Caco-2 (cell line): ENCODE measurements at regions not wholly inside any gene's neighbourhood (a gene's known extent, or its start where the extent isn't known, plus 50 kb on each side); places are given as distances from the start of the nearest gene placed in this dataset.

ENCODE experiments used
- BruUV-seq: library from RNA; stranded (reverse); fragments of 400-500 nt; replicated peaks from 2 replicates; lab custom pipeline; 2021; lab: Mats Ljungman, UMichigan
- CTCF ChIA-PET: fragments of 300-600 bp; sonication (Branson Sonifier 250); formaldehyde crosslinking; loops from one replicate; lab custom pipeline; 2022; ENCODE audit warnings: antibody characterized with exemption; lab: Charles Lee
- POLR2A ChIA-PET: fragments of 300-600 bp; sonication (Branson Sonifier 250); formaldehyde crosslinking; loops from one replicate; lab custom pipeline; 2022; ENCODE audit warnings: antibody characterized with exemption; lab: Charles Lee
- DNase-seq, 2 experiments: peaks; one replicate each; pipeline versions ENCODE4 v3.0.0 to v3.0.0-alpha.2; 2020 to 2022
- H3K27me3 ChIP-seq: replicated peaks from 2 replicates; pipeline ENCODE4 v1.6.0; 2011; ENCODE audit warnings: low read length; ENCODE audit not compliant: control insufficient read depth, insufficient read depth
- H3K36me3 ChIP-seq: 2 replicates; pipeline ENCODE4 v1.5.1; 2011; ENCODE audit warnings: low read length; ENCODE audit not compliant: control insufficient read depth, insufficient read depth
- H3K4me1 ChIP-seq: fragments of 250-450 bp; sonication (Bioruptor Pico); 2 replicates; pipeline ENCODE4 v1.5.1; 2020; ENCODE audit warnings: mild to moderate bottlenecking
- H3K4me3 ChIP-seq: 2 replicates; pipeline ENCODE4 v1.5.1; 2011; ENCODE audit warnings: low read depth, mild to moderate bottlenecking, control low read depth, low read length
- H3K9me3 ChIP-seq: fragments of 250-450 bp; sonication (Bioruptor Pico); 2 replicates; pipeline ENCODE4 v1.5.1; 2020; ENCODE audit warnings: mild to moderate bottlenecking, moderate library complexity
- H3K27ac Mint-ChIP-seq: one replicate; pipeline ENCODE4 v1.8.0; 2022; ENCODE audit warnings: mixed read lengths; ENCODE audit not compliant: unreplicated experiment
- H3K27me3 Mint-ChIP-seq: one replicate; pipeline ENCODE4 v1.8.0; 2022; ENCODE audit warnings: mixed read lengths; ENCODE audit not compliant: insufficient read depth, unreplicated experiment
- H3K36me3 Mint-ChIP-seq: one replicate; pipeline ENCODE4 v1.8.0; 2022; ENCODE audit warnings: mild to moderate bottlenecking, mixed read lengths; ENCODE audit not compliant: insufficient read depth, unreplicated experiment
- H3K4me1 Mint-ChIP-seq: one replicate; pipeline ENCODE4 v1.8.0; 2022; ENCODE audit warnings: low read depth, mixed read lengths; ENCODE audit not compliant: unreplicated experiment
- H3K4me3 Mint-ChIP-seq: one replicate; pipeline ENCODE4 v1.8.0; 2022; ENCODE audit warnings: mild to moderate bottlenecking, moderate library complexity, mixed read lengths; ENCODE audit not compliant: unreplicated experiment
- H3K9me3 Mint-ChIP-seq: one replicate; pipeline ENCODE4 v1.8.0; 2022; ENCODE audit warnings: mixed read lengths; ENCODE audit not compliant: unreplicated experiment
- intact Hi-C: fragments of 100-400 bp; cut with micrococcal nuclease; formaldehyde crosslinking; loops from one replicate; pipeline ENCODE4 v1.10.0; 2022; ENCODE audit not compliant: unreplicated experiment
- TF ChIP-seq, protein P1 (sequence below), 2 experiments: fragments of 200-600 bp in 1 of 2; IDR thresholded peaks; 1 replicate in 1 of 2; 2 replicates in 1 of 2; pipeline versions ENCODE4 v1.5.1 to v1.8.0; 2011 to 2022; ENCODE audit warnings: antibody characterized with exemption in 1 of 2, control low read depth in 1 of 2, inconsistent platforms in 1 of 2, low read depth in 1 of 2, low read length in 1 of 2, mild to moderate bottlenecking in 1 of 2, moderate library complexity in 1 of 2; ENCODE audit not compliant: insufficient read depth in 1 of 2, severe bottlenecking in 1 of 2, unreplicated experiment in 1 of 2

DNA sequence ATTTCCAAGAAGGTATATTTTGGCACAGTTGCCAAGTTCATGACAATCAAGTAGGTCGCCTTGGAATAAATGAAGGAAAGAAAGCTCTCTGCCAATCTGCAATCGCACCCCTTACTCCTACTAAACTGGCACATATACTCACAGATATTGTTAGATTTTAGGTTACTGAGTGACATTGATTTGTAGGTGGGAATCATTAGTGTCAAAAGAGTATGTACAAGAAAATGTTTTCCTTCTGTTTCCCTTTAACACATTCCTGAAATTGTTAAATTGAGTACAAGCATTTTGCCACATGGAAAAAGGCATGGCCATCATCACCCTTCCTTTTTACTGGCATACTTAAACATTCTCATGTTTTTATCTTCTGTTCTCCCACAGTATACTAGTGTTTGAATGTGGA, 2868.3 kb upstream of the PCDH20 start:
- peaks cover 3% of the 10 kb centered on the region for H3K4me1 Mint-ChIP-seq
- DNase-seq: no peak
- H3K9me3 ChIP-seq: no peaks in the 10 kb centered on the region
- no peaks in the 10 kb centered on the region for H3K36me3 ChIP-seq
- no peaks in the 10 kb centered on the region for H3K4me1 ChIP-seq
- TF ChIP-seq, protein P1, sequence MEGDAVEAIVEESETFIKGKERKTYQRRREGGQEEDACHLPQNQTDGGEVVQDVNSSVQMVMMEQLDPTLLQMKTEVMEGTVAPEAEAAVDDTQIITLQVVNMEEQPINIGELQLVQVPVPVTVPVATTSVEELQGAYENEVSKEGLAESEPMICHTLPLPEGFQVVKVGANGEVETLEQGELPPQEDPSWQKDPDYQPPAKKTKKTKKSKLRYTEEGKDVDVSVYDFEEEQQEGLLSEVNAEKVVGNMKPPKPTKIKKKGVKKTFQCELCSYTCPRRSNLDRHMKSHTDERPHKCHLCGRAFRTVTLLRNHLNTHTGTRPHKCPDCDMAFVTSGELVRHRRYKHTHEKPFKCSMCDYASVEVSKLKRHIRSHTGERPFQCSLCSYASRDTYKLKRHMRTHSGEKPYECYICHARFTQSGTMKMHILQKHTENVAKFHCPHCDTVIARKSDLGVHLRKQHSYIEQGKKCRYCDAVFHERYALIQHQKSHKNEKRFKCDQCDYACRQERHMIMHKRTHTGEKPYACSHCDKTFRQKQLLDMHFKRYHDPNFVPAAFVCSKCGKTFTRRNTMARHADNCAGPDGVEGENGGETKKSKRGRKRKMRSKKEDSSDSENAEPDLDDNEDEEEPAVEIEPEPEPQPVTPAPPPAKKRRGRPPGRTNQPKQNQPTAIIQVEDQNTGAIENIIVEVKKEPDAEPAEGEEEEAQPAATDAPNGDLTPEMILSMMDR (IDR thresholded peaks at IDR 0.05; ENCODE audit: insufficient read depth in 1 of 2, low read depth in 1 of 2, low read length in 1 of 2, severe bottlenecking in 1 of 2, unreplicated experiment in 1 of 2): no peak
- no peak overlapping the region for H3K27ac Mint-ChIP-seq
- POLR2A ChIA-PET: no interaction called here
- intact Hi-C loops: no loop called here
- H3K27me3 ChIP-seq: no peaks in the 10 kb centered on the region
- no peak overlapping the region for H3K4me3 Mint-ChIP-seq
- no peaks in the 10 kb centered on the region for H3K27me3 Mint-ChIP-seq
- H3K4me3 ChIP-seq: no peak overlapping the region
- peaks cover 45% of the 10 kb centered on the region for H3K9me3 Mint-ChIP-seq
- BruUV-seq: no TSS peak
- H3K36me3 Mint-ChIP-seq: no peaks in the 10 kb centered on the region
- CTCF ChIA-PET: no interaction called here

DNA sequence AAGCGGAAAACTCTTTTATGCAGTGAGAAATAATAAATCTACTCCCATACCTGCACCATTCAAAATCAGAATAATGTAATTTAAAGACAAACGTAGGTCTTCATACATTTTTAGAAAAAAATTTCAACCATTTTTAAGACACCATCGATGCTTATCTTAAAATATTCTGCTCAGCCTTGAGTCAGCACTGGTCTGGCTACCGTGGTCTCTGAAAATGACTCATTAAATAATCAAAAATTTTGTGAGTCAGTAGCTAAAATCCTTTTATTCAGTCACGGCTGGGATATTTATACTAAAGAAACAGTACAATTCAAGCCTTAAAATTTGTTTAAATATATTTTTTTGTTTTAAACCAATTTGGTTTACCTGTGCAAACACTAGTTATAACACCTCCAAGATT, 2862.8 kb upstream of the PCDH20 start:
- peaks cover 36% of the 10 kb centered on the region for H3K9me3 Mint-ChIP-seq
- Histone ChIP-seq H3K4me3 (no peak overlapping the region), H3K36me3 (no peaks in the 10 kb centered on the region), H3K27me3 (no peaks in the 10 kb centered on the region), H3K9me3 (peaks cover 15% of the 10 kb centered on the region), H3K4me1 (no peaks in the 10 kb centered on the region)
- no peaks in the 10 kb centered on the region for H3K4me1 Mint-ChIP-seq
- CTCF ChIA-PET: no interaction called here
- no peak for DNase-seq
- H3K36me3 Mint-ChIP-seq: no peaks in the 10 kb centered on the region
- no peaks in the 10 kb centered on the region for H3K27me3 Mint-ChIP-seq
- BruUV-seq: no TSS peak
- POLR2A ChIA-PET: no interaction called here
- TF ChIP-seq, protein P1 (IDR thresholded peaks at IDR 0.05; ENCODE audit: insufficient read depth in 1 of 2, low read depth in 1 of 2, low read length in 1 of 2, severe bottlenecking in 1 of 2, unreplicated experiment in 1 of 2): no peak
- H3K27ac Mint-ChIP-seq: no peak overlapping the region
- intact Hi-C loops: no loop called here
- H3K4me3 Mint-ChIP-seq: no peak overlapping the region

DNA sequence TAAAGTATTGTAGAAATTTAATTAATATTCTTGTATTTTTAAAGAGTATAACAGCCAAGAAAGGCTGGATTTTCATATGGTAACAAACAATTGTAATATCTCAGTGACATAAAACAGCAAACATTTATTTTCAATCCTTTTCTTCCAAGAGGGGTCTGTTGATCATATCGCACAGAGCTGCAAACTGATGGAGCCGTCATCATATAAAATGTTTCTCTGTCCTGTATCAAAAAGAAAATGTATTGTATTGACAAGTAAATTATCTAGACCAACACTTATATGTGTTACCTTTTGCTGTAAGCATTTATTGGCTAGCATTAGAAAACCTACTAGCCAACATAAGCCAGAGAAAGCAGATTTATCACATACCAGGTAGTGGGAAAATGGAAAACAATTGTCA, 2861.4 kb upstream of the PCDH20 start:
- no peak for DNase-seq
- H3K9me3 ChIP-seq: peaks cover 15% of the 10 kb centered on the region
- no peaks in the 10 kb centered on the region for H3K27me3 ChIP-seq
- no peak overlapping the region for H3K4me3 ChIP-seq
- POLR2A ChIA-PET: no interaction called here
- Mint-ChIP-seq H3K4me1 (no peaks in the 10 kb centered on the region), H3K27me3 (no peaks in the 10 kb centered on the region), H3K4me3 (no peak overlapping the region), H3K27ac (no peak overlapping the region), H3K36me3 (no peaks in the 10 kb centered on the region), H3K9me3 (peaks cover 32% of the 10 kb centered on the region)
- no TSS peak for BruUV-seq
- CTCF ChIA-PET: no interaction called here
- TF ChIP-seq, protein P1 (IDR thresholded peaks at IDR 0.05; ENCODE audit: insufficient read depth in 1 of 2, low read depth in 1 of 2, low read length in 1 of 2, severe bottlenecking in 1 of 2, unreplicated experiment in 1 of 2): no peak
- intact Hi-C loops: no loop called here
- H3K36me3 ChIP-seq: no peaks in the 10 kb centered on the region
- no peaks in the 10 kb centered on the region for H3K4me1 ChIP-seq
